Effector memory CD8-positive, alpha-beta T cell (primary cell): ENCODE measurements at regions not wholly inside any gene's neighbourhood (a gene's known extent, or its start where the extent isn't known, plus 50 kb on each side); places are given as distances from the start of the nearest gene placed in this dataset.

ENCODE experiments used
- ATAC-seq: fragments of 150-1000 bp; cut with Tn5 transposase; replicated peaks from 2 replicates; pipeline ENCODE4 v1.10.0; 2021; ENCODE audit warnings: mild to moderate bottlenecking, moderate library complexity
- DNase-seq, 3 experiments: peaks; one replicate each; pipeline ENCODE4 v3.0.0; 2021
- H3K27ac Mint-ChIP-seq, 2 donors: one replicate each; pipeline ENCODE4 v1.8.0; 2022; ENCODE audit warnings: mild to moderate bottlenecking in 2 of 2, mixed read lengths in 2 of 2, moderate library complexity in 2 of 2
- H3K27me3 Mint-ChIP-seq, 2 donors: one replicate each; pipeline ENCODE4 v1.8.0; 2022; ENCODE audit warnings: mixed read lengths in 2 of 2
- H3K36me3 Mint-ChIP-seq: one replicate; pipeline ENCODE4 v1.8.0; 2022; ENCODE audit warnings: mild to moderate bottlenecking, moderate library complexity, mixed read lengths; ENCODE audit not compliant: insufficient read depth
- H3K4me1 Mint-ChIP-seq, 2 donors: one replicate each; pipeline ENCODE4 v1.8.0; 2022; ENCODE audit warnings: low read depth in 2 of 2, mixed read lengths in 2 of 2
- H3K4me3 Mint-ChIP-seq, 2 donors: one replicate each; pipeline ENCODE4 v1.8.0; 2022; ENCODE audit warnings: mild to moderate bottlenecking in 2 of 2, mixed read lengths in 2 of 2, moderate library complexity in 2 of 2
- H3K9me3 Mint-ChIP-seq, 2 donors: one replicate each; pipeline ENCODE4 v1.8.0; 2022; ENCODE audit warnings: mixed read lengths in 2 of 2

GRCh38 chr19:27772059-27772458 is 1440.9 kb downstream of the UQCRFS1 start:
- ATAC-seq = no peak

GRCh38 chr19:27770095-27770494 is 1442.9 kb downstream of the UQCRFS1 start:
- Mint-ChIP-seq H3K36me3 (no peaks in the 10 kb centered on the region), H3K27me3 (no peaks in the 10 kb centered on the region), H3K27ac (no peak overlapping the region), H3K9me3 (peaks cover 15 to 65% of the 10 kb centered on the region in 2 donors), H3K4me3 (no peak overlapping the region), H3K4me1 (no peaks in the 10 kb centered on the region)
- DNase-seq (no peak), ATAC-seq (no peak)

More at GRCh38 chr19:27772059-27772458, 1440.9 kb downstream of the UQCRFS1 start:
- Mint-ChIP-seq H3K4me3 (no peak overlapping the region), H3K36me3 (no peaks in the 10 kb centered on the region), H3K27ac (no peak overlapping the region), H3K4me1 (no peaks in the 10 kb centered on the region), H3K9me3 (peaks cover 8 to 81% of the 10 kb centered on the region in 2 donors), H3K27me3 (no peaks in the 10 kb centered on the region)
- no peak for DNase-seq

- Mint-ChIP-seq H3K9me3 (peaks cover 17 to 57% of the 10 kb centered on the region in 2 donors), H3K4me3 (no peak overlapping the region), H3K4me1 (no peaks in the 10 kb centered on the region), H3K36me3 (no peaks in the 10 kb centered on the region), H3K27me3 (no peaks in the 10 kb centered on the region), H3K27ac (no peak overlapping the region)
- no peak for ATAC-seq
- DNase-seq = no peak
Observed at GRCh38 chr19:27767234-27767633, 1445.7 kb downstream of the UQCRFS1 start.

GRCh38 chr19:27765912-27766725 is 1446.8 kb downstream of the UQCRFS1 start:
- Mint-ChIP-seq H3K4me1 (no peaks in the 10 kb centered on the region), H3K36me3 (no peaks in the 10 kb centered on the region), H3K9me3 (peaks cover 19 to 49% of the 10 kb centered on the region in 2 donors), H3K27me3 (no peaks in the 10 kb centered on the region), H3K4me3 (no peak overlapping the region), H3K27ac (no peak overlapping the region)
- DNase-seq (no peak), ATAC-seq (no peak)

GRCh38 chr19:27765397-27765796 is 1447.6 kb downstream of the UQCRFS1 start:
- H3K27me3 Mint-ChIP-seq = no peaks in the 10 kb centered on the region
- H3K36me3 Mint-ChIP-seq = no peaks in the 10 kb centered on the region
- no peaks in the 10 kb centered on the region for H3K4me1 Mint-ChIP-seq
- ATAC-seq (no peak), DNase-seq (no peak)
- H3K4me3 Mint-ChIP-seq = no peak overlapping the region
- peaks cover 19 to 51% of the 10 kb centered on the region in 2 donors for H3K9me3 Mint-ChIP-seq
- H3K27ac Mint-ChIP-seq = no peak overlapping the region

- no peak overlapping the region for H3K4me3 Mint-ChIP-seq
- DNase-seq (no peak), ATAC-seq (no peak)
- no peaks in the 10 kb centered on the region for H3K36me3 Mint-ChIP-seq
- H3K4me1 Mint-ChIP-seq = no peaks in the 10 kb centered on the region
- H3K27ac Mint-ChIP-seq = no peak overlapping the region
- no peaks in the 10 kb centered on the region for H3K27me3 Mint-ChIP-seq
- H3K9me3 Mint-ChIP-seq = peaks cover 19 to 44% of the 10 kb centered on the region in 2 donors
Observed at GRCh38 chr19:27764186-27764804, 1448.7 kb downstream of the UQCRFS1 start.

GRCh38 chr19:27762933-27763332 is 1450.0 kb downstream of the UQCRFS1 start:
- DNase-seq = no peak
- Mint-ChIP-seq H3K27me3 (no peaks in the 10 kb centered on the region), H3K4me3 (no peak overlapping the region), H3K27ac (no peak overlapping the region), H3K4me1 (no peaks in the 10 kb centered on the region), H3K9me3 (peaks cover 26 to 46% of the 10 kb centered on the region in 2 donors), H3K36me3 (no peaks in the 10 kb centered on the region)
- no peak for ATAC-seq

- no peaks in the 10 kb centered on the region for H3K27me3 Mint-ChIP-seq
- ATAC-seq = no peak
- H3K27ac Mint-ChIP-seq = no peak overlapping the region
- H3K4me3 Mint-ChIP-seq = no peak overlapping the region
- peaks cover 18 to 43% of the 10 kb centered on the region in 2 donors for H3K9me3 Mint-ChIP-seq
- no peak for DNase-seq
- no peaks in the 10 kb centered on the region for H3K36me3 Mint-ChIP-seq
- no peaks in the 10 kb centered on the region for H3K4me1 Mint-ChIP-seq
Observed at GRCh38 chr19:27759896-27760295, 1453.1 kb downstream of the UQCRFS1 start.

- no peaks in the 10 kb centered on the region for H3K27me3 Mint-ChIP-seq
- no peak overlapping the region for H3K4me3 Mint-ChIP-seq
- no peaks in the 10 kb centered on the region for H3K36me3 Mint-ChIP-seq
- no peaks in the 10 kb centered on the region for H3K4me1 Mint-ChIP-seq
- ATAC-seq (no peak), DNase-seq (no peak)
- H3K27ac Mint-ChIP-seq = no peak overlapping the region
- H3K9me3 Mint-ChIP-seq = peaks cover 14 to 45% of the 10 kb centered on the region in 2 donors
Observed at GRCh38 chr19:27758626-27759505, 1454.1 kb downstream of the UQCRFS1 start.

GRCh38 chr19:27754700-27755099 is 1458.3 kb downstream of the UQCRFS1 start:
- H3K4me3 Mint-ChIP-seq = no peak overlapping the region
- no peak overlapping the region for H3K27ac Mint-ChIP-seq
- peaks cover 8 to 26% of the 10 kb centered on the region in 2 donors for H3K9me3 Mint-ChIP-seq
- H3K4me1 Mint-ChIP-seq = no peaks in the 10 kb centered on the region
- no peaks in the 10 kb centered on the region for H3K27me3 Mint-ChIP-seq
- ATAC-seq = no peak
- no peak for DNase-seq
- H3K36me3 Mint-ChIP-seq = peaks cover 3% of the 10 kb centered on the region

GRCh38 chr19:27753622-27754021 is 1459.3 kb downstream of the UQCRFS1 start:
- no peak for ATAC-seq

GRCh38 chr19:27752530-27753184 is 1460.3 kb downstream of the UQCRFS1 start:
- Mint-ChIP-seq H3K27me3 (no peaks in the 10 kb centered on the region), H3K27ac (no peak overlapping the region), H3K4me1 (peaks cover 0 to 1% of the 10 kb centered on the region in 2 donors), H3K36me3 (peaks cover 3% of the 10 kb centered on the region), H3K9me3 (peaks cover 0 to 14% of the 10 kb centered on the region in 2 donors), H3K4me3 (no peak overlapping the region)
- DNase-seq (no peak), ATAC-seq (no peak)

More at GRCh38 chr19:27753622-27754021, 1459.3 kb downstream of the UQCRFS1 start:
- H3K27me3 Mint-ChIP-seq = no peaks in the 10 kb centered on the region
- peaks cover 4 to 20% of the 10 kb centered on the region in 2 donors for H3K9me3 Mint-ChIP-seq
- H3K4me1 Mint-ChIP-seq = no peaks in the 10 kb centered on the region
- H3K36me3 Mint-ChIP-seq = peaks cover 3% of the 10 kb centered on the region
- no peak overlapping the region for H3K4me3 Mint-ChIP-seq
- no peak overlapping the region for H3K27ac Mint-ChIP-seq
- DNase-seq = no peak

GRCh38 chr19:27751044-27751391 is 1461.9 kb downstream of the UQCRFS1 start:
- DNase-seq = no peak
- H3K4me3 Mint-ChIP-seq = no peak overlapping the region
- no peak overlapping the region for H3K27ac Mint-ChIP-seq
- no peaks in the 10 kb centered on the region for H3K27me3 Mint-ChIP-seq
- ATAC-seq = no peak
- H3K4me1 Mint-ChIP-seq = peaks cover 4 to 14% of the 10 kb centered on the region in 2 donors
- H3K9me3 Mint-ChIP-seq = peaks cover 0 to 14% of the 10 kb centered on the region in 2 donors
- H3K36me3 Mint-ChIP-seq = peaks cover 3% of the 10 kb centered on the region
